GM06990 (cell line): ENCODE measurements at regions not wholly inside any gene's neighbourhood (a gene's known extent, or its start where the extent isn't known, plus 50 kb on each side); places are given as distances from the start of the nearest gene placed in this dataset.

Experiments used
- DNase-seq: peaks from one replicate; pipeline ENCODE4 v3.0.0-alpha.2; 2011; ENCODE audit not compliant: insufficient read length; ENCODE audit errors: extremely low read depth
- H3K27me3 ChIP-seq: replicated peaks from 2 replicates; pipeline ENCODE4 v1.6.0; 2011; ENCODE audit warnings: low read length; ENCODE audit not compliant: control insufficient read depth, insufficient read depth
- H3K36me3 ChIP-seq: 2 replicates; pipeline ENCODE4 v1.5.1; 2011; ENCODE audit warnings: low read length; ENCODE audit not compliant: control insufficient read depth, insufficient read depth
- H3K4me3 ChIP-seq: replicated peaks from 2 replicates; pipeline ENCODE4 v1.5.1; 2011; ENCODE audit warnings: low read depth, mild to moderate bottlenecking, control low read depth, low read length
- TF ChIP-seq, protein P1 (sequence below): IDR thresholded peaks from 2 replicates; pipeline ENCODE4 v1.5.1; 2011; ENCODE audit warnings: low read length, control low read depth, mild to moderate bottlenecking, inconsistent platforms; ENCODE audit not compliant: insufficient read depth, poor library complexity, severe bottlenecking

DNA sequence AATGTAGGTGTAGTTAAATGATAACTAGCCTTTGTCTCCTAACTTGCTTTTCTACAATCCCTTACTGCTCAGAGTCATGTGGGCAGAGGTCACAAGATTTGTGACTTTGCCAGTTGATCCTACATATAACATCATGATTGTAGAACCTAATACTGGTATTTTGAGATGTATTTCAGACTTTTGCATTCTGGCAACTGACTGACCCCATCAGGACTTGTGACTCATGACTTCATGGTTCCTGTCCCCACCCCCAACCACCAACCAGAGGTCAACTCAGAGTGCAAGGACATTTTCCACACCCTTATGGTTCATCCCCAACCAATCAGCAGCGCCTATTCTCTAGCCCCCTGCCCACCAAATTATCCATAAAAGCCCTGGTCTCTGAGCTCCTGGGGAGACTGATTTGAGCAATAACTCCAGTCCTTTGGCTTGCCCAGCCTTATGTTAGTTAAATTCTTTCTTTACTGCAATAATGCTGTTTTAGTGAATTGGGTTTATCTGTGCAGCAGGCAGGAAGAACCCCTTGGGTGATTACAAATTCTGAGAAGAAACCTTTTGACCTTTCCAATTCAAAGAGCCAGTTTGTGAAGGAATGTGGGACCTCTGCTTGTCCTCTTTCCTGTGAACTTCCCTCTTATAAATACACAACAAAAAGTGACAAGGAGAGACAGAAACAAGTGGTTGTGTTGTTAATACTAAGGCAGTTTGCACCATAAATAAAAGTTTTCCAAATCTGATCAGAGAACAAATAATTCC is 588.7 kb downstream of the UTRN start:
- TF ChIP-seq, protein P1, sequence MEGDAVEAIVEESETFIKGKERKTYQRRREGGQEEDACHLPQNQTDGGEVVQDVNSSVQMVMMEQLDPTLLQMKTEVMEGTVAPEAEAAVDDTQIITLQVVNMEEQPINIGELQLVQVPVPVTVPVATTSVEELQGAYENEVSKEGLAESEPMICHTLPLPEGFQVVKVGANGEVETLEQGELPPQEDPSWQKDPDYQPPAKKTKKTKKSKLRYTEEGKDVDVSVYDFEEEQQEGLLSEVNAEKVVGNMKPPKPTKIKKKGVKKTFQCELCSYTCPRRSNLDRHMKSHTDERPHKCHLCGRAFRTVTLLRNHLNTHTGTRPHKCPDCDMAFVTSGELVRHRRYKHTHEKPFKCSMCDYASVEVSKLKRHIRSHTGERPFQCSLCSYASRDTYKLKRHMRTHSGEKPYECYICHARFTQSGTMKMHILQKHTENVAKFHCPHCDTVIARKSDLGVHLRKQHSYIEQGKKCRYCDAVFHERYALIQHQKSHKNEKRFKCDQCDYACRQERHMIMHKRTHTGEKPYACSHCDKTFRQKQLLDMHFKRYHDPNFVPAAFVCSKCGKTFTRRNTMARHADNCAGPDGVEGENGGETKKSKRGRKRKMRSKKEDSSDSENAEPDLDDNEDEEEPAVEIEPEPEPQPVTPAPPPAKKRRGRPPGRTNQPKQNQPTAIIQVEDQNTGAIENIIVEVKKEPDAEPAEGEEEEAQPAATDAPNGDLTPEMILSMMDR: no peak
- Histone ChIP-seq H3K36me3 (no peaks in the 10 kb centered on the region), H3K4me3 (no peak overlapping the region), H3K27me3 (no peaks in the 10 kb centered on the region)
- no peak for DNase-seq

DNA sequence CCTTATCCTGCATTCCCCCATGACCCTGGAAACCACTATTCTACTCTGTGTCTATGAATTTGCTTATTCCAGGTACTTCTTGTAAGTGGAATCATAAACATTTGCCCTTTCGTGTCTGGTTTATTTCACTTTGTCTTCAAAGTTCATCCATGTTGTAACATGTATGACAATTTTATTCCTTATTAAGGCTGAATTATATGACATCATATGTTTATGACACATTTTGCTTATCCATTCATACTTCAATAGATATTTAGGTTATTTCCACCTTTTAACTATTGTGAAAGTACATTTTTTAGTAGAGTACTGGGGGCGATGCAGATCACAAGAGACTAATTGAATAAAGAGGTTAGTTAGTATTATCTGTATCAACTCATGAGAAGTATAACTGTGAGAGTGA is 591.6 kb downstream of the UTRN start:
- TF ChIP-seq, protein P1: no peak
- H3K27me3 ChIP-seq: no peaks in the 10 kb centered on the region; the same call in 1 of the 2 replicates
- no peak overlapping the region for H3K4me3 ChIP-seq
- DNase-seq: no peak
- H3K36me3 ChIP-seq: no peaks in the 10 kb centered on the region

DNA sequence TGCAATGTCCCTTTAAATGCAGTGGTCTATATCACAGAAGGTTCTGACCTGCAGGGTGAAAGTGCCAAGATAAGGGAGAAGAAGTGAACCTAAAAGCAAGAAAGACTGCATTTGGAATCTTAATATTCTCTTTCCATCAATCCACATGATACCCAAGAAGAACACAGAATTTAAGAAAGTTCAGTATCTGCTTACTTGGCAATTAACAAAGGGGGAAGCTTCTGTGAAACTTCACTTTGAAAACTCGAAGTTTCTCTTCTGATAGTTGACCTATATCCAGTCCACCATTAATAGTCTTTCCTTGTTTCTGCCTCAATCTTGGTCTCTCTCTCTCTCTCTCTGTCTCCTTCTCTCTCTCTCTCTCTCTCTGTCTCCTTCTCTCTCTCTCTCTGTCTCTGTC is 592.0 kb downstream of the UTRN start:
- TF ChIP-seq, protein P1: no peak
- no peak for DNase-seq
- Histone ChIP-seq H3K27me3 (no peaks in the 10 kb centered on the region; the same call in 1 of the 2 replicates), H3K36me3 (no peaks in the 10 kb centered on the region), H3K4me3 (no peak overlapping the region)

DNA sequence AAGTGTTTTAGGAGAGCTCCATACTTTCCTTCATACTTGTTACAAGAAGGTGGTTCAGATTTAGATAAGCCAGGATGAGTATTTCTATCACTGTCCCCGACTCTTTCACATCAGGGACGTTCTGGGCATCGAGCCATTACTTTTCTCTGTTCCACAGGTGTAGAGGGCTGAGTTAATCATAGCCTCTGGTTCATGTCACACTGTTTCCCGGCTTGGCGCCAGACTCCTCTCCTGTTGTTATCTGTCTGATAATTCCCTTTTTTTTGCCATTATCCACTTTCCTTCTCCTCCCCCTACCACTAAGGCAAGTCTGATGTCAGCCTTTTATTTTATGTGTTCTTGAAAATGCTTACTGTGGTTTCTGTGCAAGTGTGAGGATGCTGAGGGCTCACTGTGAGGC is 593.4 kb downstream of the UTRN start:
- TF ChIP-seq, protein P1: no peak
- Histone ChIP-seq H3K27me3 (no peaks in the 10 kb centered on the region; the same call in 1 of the 2 replicates), H3K4me3 (no peak overlapping the region), H3K36me3 (no peaks in the 10 kb centered on the region)
- DNase-seq: no peak

DNA sequence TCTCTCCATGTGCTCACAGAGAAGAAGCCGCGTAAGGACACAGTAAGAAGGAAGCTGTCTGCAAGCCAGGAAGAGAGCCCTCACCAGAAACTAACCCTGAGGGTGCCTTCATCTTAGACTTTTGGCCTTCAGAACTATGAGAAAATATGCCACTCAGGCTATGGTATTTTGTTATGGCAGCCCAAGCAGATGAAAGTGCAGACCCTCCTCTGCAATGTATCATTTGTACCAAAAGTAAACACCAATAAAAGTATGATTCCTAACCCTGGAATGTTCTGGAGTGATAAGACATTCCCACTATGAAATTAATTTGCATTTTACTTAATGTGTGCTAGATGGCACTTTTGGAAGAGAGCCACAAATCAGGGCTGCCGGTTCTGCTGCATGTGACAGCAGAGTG is 594.3 kb downstream of the UTRN start:
- Histone ChIP-seq H3K4me3 (no peak overlapping the region), H3K27me3 (no peaks in the 10 kb centered on the region; the same call in 1 of the 2 replicates), H3K36me3 (no peaks in the 10 kb centered on the region)
- no peak for DNase-seq
- TF ChIP-seq, protein P1: no peak

DNA sequence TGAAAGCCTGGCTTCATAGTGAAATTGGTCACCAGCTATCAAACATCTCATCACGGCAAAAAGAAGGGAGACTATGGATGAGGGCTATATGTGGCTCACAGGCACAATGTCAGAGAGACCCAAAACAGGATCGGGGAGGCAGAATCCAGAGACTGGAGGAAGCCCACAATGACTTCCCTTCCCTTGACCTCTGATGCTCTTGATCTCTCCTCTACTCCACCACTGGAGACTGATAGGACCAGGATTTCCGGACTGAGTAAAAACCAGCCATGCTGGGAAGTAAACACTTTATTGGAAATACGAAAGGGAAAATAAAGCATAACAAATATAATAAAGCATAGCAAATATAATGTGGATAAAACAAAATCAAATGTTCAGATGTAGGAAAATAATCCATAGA is 597.3 kb downstream of the UTRN start:
- Histone ChIP-seq H3K27me3 (no peaks in the 10 kb centered on the region; the same call in none of the 2 replicates), H3K4me3 (no peak overlapping the region), H3K36me3 (no peaks in the 10 kb centered on the region)
- TF ChIP-seq, protein P1: no peak
- no peak for DNase-seq
